UCSD-AML1 (cell line): ENCODE measurements at regions not wholly inside any gene's neighbourhood (a gene's known extent, or its start where the extent isn't known, plus 50 kb on each side); places are given as distances from the start of the nearest gene placed in this dataset.
"Not testable (repeated sequence)": the region's sequence is repeated elsewhere in the genome, so short reads cannot be mapped to it uniquely, and the experiment has no call there.

ENCODE experiments used
- DNase-seq: peaks from one replicate; lab custom pipeline; 2025; ENCODE audit not compliant: unreplicated experiment; lab: John Stamatoyannopoulos, UW

- DNase-seq, result no peak
These were observed 226.6 kb upstream of the MOCS1 start for GRCh38 chr6:40160826-40161225.

GRCh38 chr6:40159865-40160264 lies 225.6 kb upstream of the MOCS1 start:
- no peak for DNase-seq

GRCh38 chr6:40152701-40153436 lies 218.6 kb upstream of the MOCS1 start:
- DNase-seq, result no peak

- no peak for DNase-seq
These were observed 217.9 kb upstream of the MOCS1 start for GRCh38 chr6:40152196-40152595.

GRCh38 chr6:40148882-40149573 lies 214.8 kb upstream of the MOCS1 start:
- no peak for DNase-seq

- no peak for DNase-seq
These were observed 212.6 kb upstream of the MOCS1 start for GRCh38 chr6:40146902-40147301.

GRCh38 chr6:40139447-40139846 lies 205.2 kb upstream of the MOCS1 start:
- DNase-seq, result no peak

GRCh38 chr6:40138273-40138720 lies 204.0 kb upstream of the MOCS1 start:
- no peak for DNase-seq

GRCh38 chr6:40135491-40136072 lies 201.3 kb upstream of the MOCS1 start:
- no peak for DNase-seq

GRCh38 chr6:40133981-40134380 lies 199.7 kb upstream of the MOCS1 start:
- not testable (repeated sequence) for DNase-seq

GRCh38 chr6:40131675-40132074 lies 197.4 kb upstream of the MOCS1 start:
- no peak for DNase-seq

- DNase-seq, result no peak
These were observed 193.9 kb upstream of the MOCS1 start for GRCh38 chr6:40128127-40128526.

- no peak for DNase-seq
These were observed 191.6 kb upstream of the MOCS1 start for GRCh38 chr6:40125680-40126394.

GRCh38 chr6:40124924-40125323 lies 190.7 kb upstream of the MOCS1 start:
- DNase-seq, result no peak

GRCh38 chr6:40116832-40117231 lies 182.6 kb upstream of the MOCS1 start:
- DNase-seq, result no peak

GRCh38 chr6:40112350-40112749 lies 178.1 kb upstream of the MOCS1 start:
- DNase-seq, result no peak

- no peak for DNase-seq
These were observed 174.5 kb upstream of the MOCS1 start for GRCh38 chr6:40108736-40109135.

- DNase-seq, result no peak
These were observed 172.6 kb upstream of the MOCS1 start for GRCh38 chr6:40106840-40107239.

- no peak for DNase-seq
These were observed 164.5 kb upstream of the MOCS1 start for GRCh38 chr6:40098774-40099173.

GRCh38 chr6:40097590-40097989 lies 163.3 kb upstream of the MOCS1 start:
- no peak for DNase-seq

- DNase-seq, result no peak
These were observed 149.1 kb upstream of the MOCS1 start for GRCh38 chr6:40083141-40083920.
